K562 (cell line): ENCODE measurements at regions not wholly inside any gene's neighbourhood (a gene's known extent, or its start where the extent isn't known, plus 50 kb on each side); places are given as distances from the start of the nearest gene placed in this dataset.

Experiments
- ATAC-seq: fragments of 200-7000 bp; cut with Tn5 transposase; 3 replicates; pipeline ENCODE4 v1.9.1; 2020; ENCODE audit warnings: moderate library complexity
- BruUV-seq: library from RNA; stranded (reverse); fragments of 400-500 nt; replicated peaks from 2 replicates; lab custom pipeline; 2021; lab: Mats Ljungman, UMichigan
- CTCF ChIA-PET: fragments of 300-600 bp; formaldehyde crosslinking; extraction: SDS; loops from one replicate; lab custom pipeline; 2021; ENCODE audit warnings: low intra/inter-chr PET ratio; lab: Yijun Ruan, JAX
- POLR2A ChIA-PET: fragments of 300-600, 350-650 bp; sonication (Branson Sonifier 250); formaldehyde crosslinking; extraction: SDS; loops from one replicate; lab custom pipeline; 2021; ENCODE audit warnings: antibody characterized with exemption, inconsistent platforms; lab: Yijun Ruan, JAX
- DNase-seq, 4 experiments: peaks; one replicate each; pipeline versions ENCODE4 v3.0.0 to v3.0.0-alpha.2; 2011 to 2018; ENCODE audit warnings: low spot score in 3 of 4, mixed read lengths in 3 of 4; ENCODE audit errors: extremely low read depth in 1 of 4
- FAIRE-seq: peaks from 2 replicates; lab custom pipeline; 2011; peaks lifted over from hg19 to GRCh38; lab: Jason Lieb, UNC
- H2AFZ ChIP-seq: 2 replicates; pipeline ENCODE4 v1.6.0; 2011; ENCODE audit warnings: low read depth, low read length, control low read depth, inconsistent platforms
- H3K27ac ChIP-seq: fragments of 200-600 bp; 3 replicates; pipeline ENCODE4 v1.8.0; 2011; ENCODE audit warnings: low read depth, mild to moderate bottlenecking, control low read depth, inconsistent platforms, low read length, moderate library complexity, mixed read lengths; ENCODE audit errors: extremely low read depth
- H3K27me3 ChIP-seq, 2 experiments: fragments of 300-600 bp in 1 of 2; 2 replicates in 1 of 2; 3 replicates in 1 of 2; pipeline versions ENCODE4 v1.6.0 to v1.8.0; 2011; ENCODE audit warnings: inconsistent platforms in 2 of 2, low read length in 2 of 2, mild to moderate bottlenecking in 1 of 2, mixed read lengths in 1 of 2, moderate library complexity in 1 of 2; ENCODE audit not compliant: control insufficient read depth in 2 of 2, insufficient read depth in 2 of 2
- H3K36me3 ChIP-seq: fragments of 300-600 bp; 3 replicates; pipeline ENCODE4 v1.8.0; 2011; ENCODE audit warnings: mild to moderate bottlenecking, low read length, inconsistent platforms; ENCODE audit not compliant: control insufficient read depth, insufficient read depth
- H3K4me1 ChIP-seq, 2 experiments: fragments of 200-600 bp in 1 of 2; replicated peaks in 1 of 2; 2 replicates in 1 of 2; 3 replicates in 1 of 2; pipeline versions ENCODE4 v1.5.1 to v1.8.0; 2011; ENCODE audit warnings: inconsistent platforms in 2 of 2, low read length in 2 of 2, mild to moderate bottlenecking in 1 of 2, mixed read lengths in 1 of 2, moderate library complexity in 1 of 2; ENCODE audit not compliant: control insufficient read depth in 2 of 2, insufficient read depth in 2 of 2
- H3K4me2 ChIP-seq: 2 replicates; pipeline ENCODE4 v1.6.1; 2011; ENCODE audit warnings: low read length, control low read depth, inconsistent platforms, mixed read lengths; ENCODE audit not compliant: insufficient read depth
- H3K4me3 ChIP-seq: fragments of 200-600 bp; sonication (generic), shearing (Covaris generic); 2 replicates; pipeline ENCODE4 v1.5.1; 2016; ENCODE audit warnings: control low read depth, inconsistent platforms
- H3K79me2 ChIP-seq: fragments of 200-600 bp; 3 replicates; pipeline ENCODE4 v1.8.0; 2011; ENCODE audit warnings: low read length, inconsistent platforms; ENCODE audit not compliant: control insufficient read depth, insufficient read depth
- H3K9ac ChIP-seq, 2 experiments: 2 replicates each; pipeline versions ENCODE4 v1.6.0 to v1.6.1; 2011; ENCODE audit warnings: low read depth in 2 of 2, low read length in 2 of 2, control low read depth in 1 of 2, inconsistent platforms in 1 of 2, mild to moderate bottlenecking in 1 of 2, mixed read lengths in 1 of 2; ENCODE audit not compliant: insufficient read depth in 1 of 2
- H3K9me1 ChIP-seq: one replicate; pipeline ENCODE4 v1.6.0; 2011; ENCODE audit warnings: inconsistent platforms, mild to moderate bottlenecking, low read length, moderate library complexity; ENCODE audit not compliant: control insufficient read depth, insufficient read depth
- H3K9me3 ChIP-seq: replicated peaks from 2 replicates; pipeline ENCODE4 v1.5.1; 2011; ENCODE audit warnings: low read depth, low read length, inconsistent platforms; ENCODE audit not compliant: control insufficient read depth, insufficient read depth
- H4K20me1 ChIP-seq: replicated peaks from 2 replicates; pipeline ENCODE4 v1.6.1; 2011; ENCODE audit warnings: low read length, inconsistent platforms, mixed read lengths; ENCODE audit not compliant: control insufficient read depth, insufficient read depth
- CBFA2T2 ChIP-seq: fragments of 450-650 bp; conservative IDR thresholded peaks from 2 replicates; pipeline ENCODE4 v1.6.1; 2017; ENCODE audit warnings: mild to moderate bottlenecking
- CEBPB ChIP-seq: fragments of 450-650 bp; IDR thresholded peaks from 2 replicates; pipeline ENCODE4 v1.6.1; 2016; ENCODE audit warnings: missing genetic modification characterization, missing compliant biosample characterization
- CEBPG ChIP-seq, 3 experiments: fragments of 200-800 bp in 1 of 3; sonication (Bioruptor generic) in 1 of 3; sonication (generic) in 1 of 3; formaldehyde crosslinking in 1 of 3; IDR thresholded peaks in 2 of 3; conservative IDR thresholded peaks in 1 of 3; 2 replicates each; pipeline versions ENCODE4 v1.6.1 to v1.8.0; 2016 to 2022; ENCODE audit warnings: missing compliant biosample characterization in 2 of 3, missing genetic modification characterization in 2 of 3, mild to moderate bottlenecking in 1 of 3, missing genetic modification reagents in 1 of 3
- CGGBP1 ChIP-seq: fragments of 250-450 bp; sonication (Bioruptor Pico); IDR thresholded peaks from 2 replicates; pipeline ENCODE4 v1.9.0; 2021; ENCODE audit warnings: mild to moderate bottlenecking
- ELF4 ChIP-seq: fragments of 450-650 bp; formaldehyde crosslinking; IDR thresholded peaks from 2 replicates; pipeline ENCODE4 v1.4.0; 2022; ENCODE audit warnings: missing genetic modification characterization
- FOS ChIP-seq: IDR thresholded peaks from 3 replicates; pipeline ENCODE4 v1.6.1; 2011; ENCODE audit not compliant: insufficient read length; ENCODE audit errors: extremely low read depth
- GATAD2A ChIP-seq: fragments of 450-650 bp; IDR thresholded peaks from 2 replicates; pipeline ENCODE4 v1.6.1; 2017
- IRF9 ChIP-seq: fragments of 450-650 bp; IDR thresholded peaks from 2 replicates; pipeline ENCODE4 v1.6.1; 2016; ENCODE audit warnings: missing biosample characterization, missing genetic modification characterization
- NCOR1 ChIP-seq: fragments of 450-650 bp; IDR thresholded peaks from 2 replicates; pipeline ENCODE4 v1.6.1; 2016; ENCODE audit warnings: mild to moderate bottlenecking, moderate library complexity
- RREB1 ChIP-seq: fragments of 250-450 bp; sonication (Bioruptor Pico); IDR thresholded peaks from 2 replicates; pipeline ENCODE4 v1.4.0; 2020
- WGBS: fragments of 100-300 bp; shearing (Covaris generic); methylation state at CpG from one replicate; pipeline ENCODE4 v1.1.6; 2016; ENCODE audit warnings: low coverage, mixed read lengths; ENCODE audit not compliant: insufficient coverage; ENCODE audit errors: missing lambda C conversion rate; 5-methylcytosine and 5-hydroxymethylcytosine counted together
- in situ Hi-C: fragments of 300-500 bp; cut with MboI; formaldehyde crosslinking; loops from 4 replicates; pipeline ENCODE4 v1.15.0; 2018; ENCODE audit warnings: inconsistent platforms, mixed read lengths
- intact Hi-C: fragments of 100-400 bp; cut with micrococcal nuclease; formaldehyde crosslinking; loops from 2 replicates; pipeline ENCODE4 v1.14.2; 2022
- TF ChIP-seq, protein P1 (sequence below), 2 experiments: fragments of 450-650 bp in 1 of 2; sonication (generic) in 1 of 2; formaldehyde crosslinking; conservative IDR thresholded peaks; 2 replicates each; pipeline versions ENCODE4 v1.4.0 to v1.8.1; 2020 to 2022; ENCODE audit warnings: mild to moderate bottlenecking in 1 of 2, missing genetic modification reagents in 1 of 2

DNA sequence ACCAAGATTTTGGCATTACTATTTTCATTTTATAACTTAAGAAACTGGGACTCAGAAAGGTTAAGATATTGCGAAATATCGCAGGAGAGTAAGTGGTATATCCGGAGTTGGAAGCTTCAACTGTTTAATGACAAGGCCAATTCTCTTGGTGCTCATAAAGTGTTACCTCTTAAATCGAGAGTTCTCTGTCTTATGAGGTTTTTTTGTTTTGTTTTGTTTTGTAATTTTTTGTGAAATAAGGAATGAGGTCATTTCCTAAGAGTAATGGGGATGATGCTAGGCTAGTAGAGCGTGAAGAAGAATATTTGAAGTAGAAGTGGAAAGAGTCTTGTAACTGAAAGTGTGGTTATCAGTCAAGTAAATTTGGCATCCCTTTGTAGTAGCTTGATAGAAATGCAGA, 183.2 kb upstream of the DAB2 start:
- H3K4me2 ChIP-seq = no peak overlapping the region
- no peaks in the 10 kb centered on the region for H4K20me1 ChIP-seq
- no peak overlapping the region for H2AFZ ChIP-seq
- intact Hi-C loops = loop anchor here (10.0 kb wide), 1 partner anchor 337 kb away; no protein-coding TSS in a partner anchor
- no peaks in the 10 kb centered on the region for H3K9me1 ChIP-seq
- FAIRE-seq (no peak), ATAC-seq (no peak), DNase-seq (no peak)
- ChIA-PET CTCF (no interaction called here), POLR2A (interaction anchor here (0.5 kb wide), 1 partner anchor 1098 kb away, joined by 3 read pairs; no protein-coding TSS in a partner anchor)
- in situ Hi-C loops = no loop called here
- no peak overlapping the region for H3K27ac ChIP-seq
- no peaks in the 10 kb centered on the region for H3K4me1 ChIP-seq
- H3K27me3 ChIP-seq = no peaks in the 10 kb centered on the region
- BruUV-seq = no TSS peak
- WGBS = under 1% methylated on average over 5 of the region's 5 CpGs
- H3K9me3 ChIP-seq = no peaks in the 10 kb centered on the region
- H3K9ac ChIP-seq = no peak overlapping the region
- H3K4me3 ChIP-seq = no peak overlapping the region
- TF ChIP-seq CEBPG (CRISPR knock-in tag; IDR thresholded peaks at IDR 0.05) (no peak), CEBPG (tag; conservative IDR thresholded peaks at IDR 0.05 in 1 of 2, IDR thresholded peaks at IDR 0.05 in 1 of 2) (peak; percentile 72 to 91), NCOR1 (no peak), ELF4 (CRISPR knock-in tag) (no peak), RREB1 (no peak), CEBPB (tag) (peak; percentile 91), GATAD2A (no peak), IRF9 (tag) (peak; percentile 66; the same call in 1 of the 2 replicates), FOS (no peak), CBFA2T2 (no peak), CGGBP1 (CRISPR knock-in tag) (no peak)
- TF ChIP-seq, protein P1, sequence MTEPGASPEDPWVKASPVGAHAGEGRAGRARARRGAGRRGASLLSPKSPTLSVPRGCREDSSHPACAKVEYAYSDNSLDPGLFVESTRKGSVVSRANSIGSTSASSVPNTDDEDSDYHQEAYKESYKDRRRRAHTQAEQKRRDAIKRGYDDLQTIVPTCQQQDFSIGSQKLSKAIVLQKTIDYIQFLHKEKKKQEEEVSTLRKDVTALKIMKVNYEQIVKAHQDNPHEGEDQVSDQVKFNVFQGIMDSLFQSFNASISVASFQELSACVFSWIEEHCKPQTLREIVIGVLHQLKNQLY (CRISPR knock-in tag; conservative IDR thresholded peaks at IDR 0.05) = no peak
- no peaks in the 10 kb centered on the region for H3K79me2 ChIP-seq
- H3K36me3 ChIP-seq = no peaks in the 10 kb centered on the region
